Activated CD4-positive, alpha-beta T cell treated with anti-CD3 and anti-CD28 coated beads, Interleukin-2, amount 50 U/mL, for 48 hours (primary cell): ENCODE measurements at regions not wholly inside any gene's neighbourhood (a gene's known extent, or its start where the extent isn't known, plus 50 kb on each side); places are given as distances from the start of the nearest gene placed in this dataset.
"Not testable (repeated sequence)": the region's sequence is repeated elsewhere in the genome, so short reads cannot be mapped to it uniquely, and the experiment has no call there.

Experiments used
- DNase-seq, 2 experiments: peaks; one replicate each; pipeline ENCODE4 v3.0.0-alpha.2; 2020

DNA sequence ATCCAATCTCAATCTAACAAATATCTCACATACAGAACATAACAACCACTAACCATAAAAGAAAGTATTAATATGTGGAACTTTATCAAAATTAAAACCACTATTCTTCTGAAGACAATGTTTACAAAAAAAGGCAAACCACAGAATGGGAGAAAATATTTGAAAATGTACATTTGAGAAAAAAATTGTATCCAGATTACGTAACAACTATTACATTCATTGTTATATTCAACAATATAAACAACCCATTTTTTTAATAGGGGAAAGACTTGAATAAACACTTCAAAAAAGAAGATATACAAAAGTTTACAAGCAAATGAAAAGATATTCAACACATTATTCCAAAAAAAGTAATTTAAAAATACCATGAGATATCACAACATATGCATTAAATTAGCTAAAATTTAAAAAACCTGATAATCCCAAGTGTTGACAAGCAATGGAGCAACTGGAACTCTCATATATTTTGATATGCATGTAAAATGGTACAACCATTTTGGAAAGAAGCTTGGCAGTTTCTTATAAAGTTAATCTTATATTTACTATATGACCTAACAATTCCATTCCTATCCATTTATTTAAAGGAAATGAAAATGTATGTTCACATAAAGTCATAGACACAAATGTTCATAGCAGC lies 124.3 kb upstream of the CDYL start:
- no peak for DNase-seq

DNA sequence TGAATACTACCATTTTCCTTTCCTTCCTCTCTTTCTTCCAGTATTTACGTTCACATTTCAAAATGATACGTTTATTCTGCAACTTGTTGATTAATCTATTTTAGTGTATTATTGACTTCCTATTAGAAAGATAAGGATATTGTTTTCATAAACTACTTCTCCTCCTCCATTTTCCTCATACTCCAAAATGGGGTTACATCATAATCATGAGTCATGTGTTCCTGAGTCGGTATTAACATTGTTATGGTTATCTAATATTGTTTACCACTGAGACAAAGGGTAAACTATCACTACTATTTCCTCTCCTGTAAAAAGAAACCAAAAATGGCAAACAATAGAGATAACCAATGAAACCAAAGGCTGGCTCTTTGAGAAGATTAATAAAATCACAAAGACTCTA lies 126.5 kb upstream of the CDYL start:
- DNase-seq = no peak

DNA sequence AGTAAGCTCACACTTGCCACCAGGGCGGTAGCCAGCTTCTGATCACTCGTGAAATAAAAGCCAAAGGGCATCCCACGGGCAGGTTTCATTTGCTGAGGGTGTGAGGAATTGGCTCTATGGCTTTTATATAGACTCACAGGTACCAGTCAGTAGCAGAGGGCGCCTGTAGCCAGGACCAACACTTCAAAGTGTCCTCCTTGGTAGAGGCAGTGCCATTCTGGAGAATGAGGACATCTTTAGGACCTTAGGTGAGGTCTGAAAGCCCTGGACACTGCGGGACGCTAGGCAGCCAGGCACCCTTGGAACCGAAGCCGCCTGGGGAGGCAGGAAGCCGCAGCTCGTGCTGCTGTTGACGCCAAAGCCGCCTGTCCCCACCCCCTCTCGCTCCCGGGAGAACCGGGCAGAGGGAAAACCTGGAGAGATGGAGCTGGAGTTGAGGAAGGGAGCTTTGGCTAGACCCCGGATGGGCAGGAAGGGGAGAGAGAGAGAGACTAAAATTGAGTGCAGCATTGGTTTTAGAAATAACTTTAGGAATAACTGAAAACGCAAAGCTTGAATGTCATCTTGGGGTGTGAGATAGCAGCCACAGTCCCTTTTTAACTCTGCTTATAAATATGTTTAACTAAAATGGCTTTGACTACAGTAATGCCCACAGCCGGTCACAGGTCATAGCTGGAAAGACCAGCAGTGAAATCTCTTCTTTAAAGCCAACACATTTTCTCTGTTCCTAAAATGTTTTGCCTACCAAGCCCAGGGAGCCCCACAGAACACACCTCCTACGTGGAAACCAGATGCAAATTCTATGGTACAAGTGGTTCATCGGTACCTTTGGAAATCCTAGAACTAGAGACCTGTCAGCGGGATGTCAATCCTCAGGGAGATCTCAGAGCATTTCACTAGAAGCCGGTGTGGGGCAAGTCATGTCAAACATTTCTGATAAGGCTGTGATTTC lies 128.5 kb upstream of the CDYL start:
- peak; percentile 26 to 38 for DNase-seq

DNA sequence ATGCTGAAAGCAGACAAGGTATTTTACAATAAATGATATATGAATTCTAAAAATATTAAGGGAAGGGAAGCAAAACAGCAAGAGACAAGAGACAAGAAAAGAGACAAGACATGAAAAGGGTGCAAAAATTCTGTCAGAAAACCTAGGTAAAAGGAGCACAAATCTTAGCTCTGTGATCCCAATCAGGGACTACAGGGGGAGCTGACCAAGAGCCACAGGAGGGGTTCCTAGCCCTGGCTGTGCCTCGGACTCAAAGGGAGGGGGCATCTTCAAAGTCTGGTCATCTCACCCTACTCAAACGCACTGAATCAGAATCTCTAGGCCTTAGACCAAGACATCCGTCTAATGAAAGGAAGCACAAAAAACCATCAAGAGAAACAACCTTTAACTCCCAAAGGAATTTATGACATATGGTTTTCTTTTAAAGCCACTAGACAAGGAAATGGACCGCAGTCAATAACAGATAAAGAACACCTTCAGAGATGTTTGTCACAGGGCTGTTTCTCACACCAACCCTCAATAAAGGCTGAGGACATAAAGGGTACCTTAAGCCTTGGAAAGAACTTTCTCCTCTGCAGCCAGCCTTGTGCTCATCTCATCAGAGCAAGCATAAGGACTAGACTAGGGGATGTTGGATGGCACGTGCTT lies 130.4 kb upstream of the CDYL start:
- DNase-seq = no peak

DNA sequence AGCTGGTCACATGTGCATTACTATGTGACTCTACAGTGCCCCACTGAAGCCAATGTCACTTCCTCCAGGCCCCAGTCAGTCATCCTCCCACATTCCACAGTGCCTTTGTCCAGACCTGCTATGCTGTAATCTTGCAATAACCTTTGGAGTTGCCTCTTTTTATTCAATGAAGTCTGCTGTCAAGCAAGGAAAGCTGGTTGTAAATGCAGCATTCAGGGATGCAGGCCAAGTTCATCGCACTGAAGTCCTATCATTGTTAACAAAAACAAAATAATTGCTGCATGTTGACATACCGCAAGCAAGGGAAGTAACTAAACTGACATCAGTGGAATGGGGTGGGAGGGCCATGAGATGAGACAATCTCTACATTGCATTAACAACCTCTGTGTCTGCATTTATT lies 131.2 kb upstream of the CDYL start:
- DNase-seq = no peak

DNA sequence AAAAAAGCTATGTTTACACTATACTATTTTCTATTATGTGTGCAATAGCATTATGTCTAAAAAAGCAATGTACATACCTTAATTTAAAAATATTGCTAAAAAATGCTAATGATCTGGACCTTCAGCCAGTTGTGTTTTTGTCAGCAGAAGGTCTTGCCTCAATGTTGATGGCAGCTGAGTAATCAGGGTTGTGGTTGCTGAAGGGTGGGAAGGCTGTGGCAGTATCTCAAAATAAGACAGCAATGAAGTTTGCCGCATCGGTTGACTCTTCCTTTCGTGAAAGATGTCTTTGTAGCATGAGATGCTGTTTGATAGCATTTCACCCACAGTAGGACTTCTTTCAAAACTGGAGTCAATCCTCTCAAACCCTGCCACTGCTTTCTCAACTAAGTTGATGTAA lies 134.7 kb upstream of the CDYL start:
- no peak for DNase-seq

DNA sequence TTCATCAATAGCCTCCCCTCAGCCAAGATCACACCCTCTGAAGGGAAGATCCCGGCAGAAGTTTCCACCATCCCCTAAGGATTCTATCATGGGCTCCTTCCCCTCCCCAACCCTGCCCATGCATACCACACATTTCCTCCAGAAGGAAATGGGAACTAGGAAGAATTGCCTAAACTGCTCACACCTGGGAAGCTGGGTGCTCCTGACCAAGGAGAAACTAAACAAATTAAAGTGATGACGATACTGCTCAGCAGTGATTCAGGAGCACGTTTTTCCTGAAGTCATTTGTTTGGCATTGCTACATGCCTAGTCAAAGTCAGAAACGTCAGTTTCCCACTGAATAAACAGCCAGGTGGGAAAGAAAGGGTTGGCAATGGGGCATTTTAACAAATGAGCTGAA lies 136.1 kb upstream of the CDYL start:
- DNase-seq = no peak

DNA sequence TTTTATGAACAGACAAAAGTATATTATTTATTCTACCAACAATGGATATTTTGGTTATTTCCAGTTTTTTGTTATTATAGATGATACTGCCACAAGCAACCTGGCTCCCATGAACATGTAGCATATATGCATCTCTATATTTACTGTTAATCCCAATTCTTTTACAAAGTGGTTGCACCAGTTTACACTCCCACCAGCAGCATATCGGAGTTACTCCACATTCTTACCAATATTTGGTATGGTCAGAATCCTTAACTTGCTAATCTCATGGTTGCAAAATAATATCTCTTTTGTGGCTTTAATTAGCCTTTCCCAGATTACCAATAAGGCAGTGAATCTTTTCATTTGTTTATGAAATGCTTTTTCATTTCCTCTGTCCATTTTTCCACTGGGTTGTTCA lies 137.6 kb upstream of the CDYL start:
- DNase-seq = no peak

DNA sequence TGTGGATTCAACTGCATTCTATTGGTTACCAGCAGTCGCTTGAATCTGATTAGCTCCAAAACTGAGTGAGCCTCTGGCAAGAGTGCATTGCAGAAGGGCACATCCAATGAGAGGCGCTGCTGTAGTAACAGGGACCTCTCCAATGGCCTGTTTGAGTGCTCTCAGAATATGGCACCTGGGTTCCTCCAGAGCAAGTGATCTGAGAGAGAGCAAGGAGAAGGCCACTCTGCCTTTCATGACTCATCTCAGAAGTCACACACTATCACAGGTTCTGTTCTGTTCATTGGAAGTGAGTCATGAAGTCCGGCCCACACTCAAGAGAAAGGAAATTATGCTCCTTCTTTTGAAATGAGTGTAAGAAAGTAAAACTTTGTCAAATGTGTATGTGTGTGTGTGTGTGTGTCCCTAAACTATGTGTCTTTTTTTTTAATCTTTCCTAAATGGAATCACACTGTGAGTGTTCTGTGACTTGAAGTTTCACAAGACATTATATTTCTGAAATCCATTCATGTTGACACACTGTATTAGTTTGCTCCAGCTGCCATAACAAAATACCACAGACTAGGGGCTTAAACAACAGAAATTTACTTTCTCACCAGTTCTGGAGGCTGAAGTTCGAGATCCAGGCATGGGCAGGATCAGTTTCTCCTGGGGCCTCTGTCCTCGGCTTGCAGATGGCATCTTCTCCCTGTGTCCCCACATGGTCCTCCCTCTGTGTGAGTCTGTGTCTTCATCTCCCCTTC lies 138.3 kb upstream of the CDYL start:
- peak; percentile 12 to 49 for DNase-seq

DNA sequence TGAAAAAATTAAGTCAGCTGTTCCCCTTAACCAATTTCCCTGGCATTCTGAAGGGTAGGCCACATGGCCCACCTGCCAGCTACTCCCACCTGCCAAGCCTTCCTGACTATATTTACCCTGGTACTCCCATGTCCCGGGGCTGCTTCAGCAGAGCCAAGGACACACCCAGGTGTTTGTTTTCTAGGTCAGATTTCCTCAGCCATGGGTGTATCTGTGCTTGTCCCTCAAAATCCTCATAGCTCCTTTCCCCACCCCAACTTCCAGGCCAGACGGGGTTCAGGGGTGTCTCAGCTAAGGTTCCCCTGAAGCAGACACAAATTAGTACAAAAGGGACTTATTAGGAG lies 139.4 kb upstream of the CDYL start:
- no peak for DNase-seq

DNA sequence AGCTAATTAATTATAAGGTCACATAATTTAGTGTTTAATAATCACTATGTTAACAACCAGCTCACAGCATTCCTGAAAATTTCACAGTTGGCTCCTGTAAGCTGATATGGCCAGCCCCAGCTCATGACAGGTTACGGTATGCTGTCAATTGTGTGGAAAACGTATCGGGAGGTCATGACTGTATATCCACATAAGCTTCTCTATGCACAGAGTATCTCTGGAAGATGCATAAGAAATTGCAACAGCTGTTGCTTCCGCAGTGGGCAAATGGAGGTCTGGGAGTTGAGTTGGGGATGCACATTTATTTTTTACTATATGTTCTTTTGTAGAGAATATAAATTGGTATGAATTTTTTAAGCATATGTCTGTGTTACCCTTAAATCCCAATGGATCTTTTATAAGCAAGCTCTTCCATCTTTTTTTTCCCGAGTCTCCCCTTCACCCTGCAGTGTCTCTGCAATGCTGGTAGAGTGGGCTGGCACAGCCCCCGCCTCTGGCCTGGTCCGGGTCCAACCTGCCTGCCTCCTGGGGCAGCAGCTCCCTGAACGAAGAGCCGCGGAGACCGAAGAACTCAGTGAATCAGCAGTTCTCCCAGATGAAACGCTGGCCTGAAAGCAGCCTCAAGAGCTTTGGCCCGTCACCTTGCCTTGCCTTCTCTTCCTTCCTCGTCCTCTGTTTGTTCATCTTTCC lies 139.9 kb upstream of the CDYL start:
- no peak for DNase-seq

DNA sequence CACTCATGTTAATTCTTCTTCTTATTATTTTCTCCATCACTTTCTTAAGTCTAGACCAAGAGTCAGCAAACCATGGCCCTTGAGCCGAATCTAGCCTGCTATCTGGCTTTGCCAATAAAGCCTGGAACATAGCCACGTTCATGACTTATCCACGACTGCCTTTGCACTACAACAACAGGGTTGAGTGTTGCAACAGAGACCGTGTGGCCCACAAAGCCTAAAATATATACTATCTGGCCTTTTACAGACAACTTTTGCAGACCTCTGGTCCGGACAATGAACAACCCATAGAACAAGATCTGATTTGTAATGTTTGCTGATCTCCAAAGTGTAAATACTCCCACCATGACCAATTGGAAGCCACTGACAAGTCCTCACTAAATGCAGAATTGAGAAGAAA lies 140.5 kb upstream of the CDYL start:
- no peak for DNase-seq

DNA sequence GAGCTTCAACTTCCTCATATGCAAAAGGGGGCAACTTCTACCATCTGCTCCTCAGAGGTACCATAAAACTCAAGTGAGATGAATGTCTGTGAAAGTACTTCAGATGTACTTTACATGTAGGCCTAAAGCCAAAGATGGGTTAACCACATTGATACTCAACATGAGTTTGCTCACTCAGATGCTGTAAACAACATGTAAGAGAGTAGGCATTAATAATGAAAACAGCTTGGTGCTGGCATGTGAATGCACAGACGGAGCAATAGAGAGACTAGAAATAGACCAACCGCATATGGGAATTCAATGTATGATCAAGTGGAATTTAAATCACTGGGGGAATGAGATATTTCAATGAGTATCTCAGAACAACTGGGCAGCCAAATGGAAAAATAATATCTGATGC lies 143.8 kb upstream of the CDYL start:
- DNase-seq = no peak

DNA sequence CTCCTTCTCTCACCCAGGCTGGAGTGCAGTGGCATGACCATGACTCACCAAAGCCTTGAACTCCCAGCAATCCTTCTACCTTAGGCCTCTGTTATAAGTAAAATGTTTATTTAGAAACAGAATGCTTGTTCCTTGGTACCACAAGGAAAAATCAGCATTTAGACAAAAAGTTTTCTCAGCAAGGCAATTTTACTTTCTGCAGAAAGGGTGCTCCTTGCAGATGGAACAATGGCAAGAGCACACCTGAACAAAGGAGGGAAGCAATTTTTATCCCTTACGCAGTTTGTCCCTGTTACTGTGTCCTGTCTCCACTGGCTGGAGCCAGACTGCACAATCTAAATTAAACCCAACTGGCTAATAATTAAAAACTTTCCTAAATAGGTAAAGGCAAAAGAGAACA lies 146.4 kb upstream of the CDYL start:
- DNase-seq = not testable (repeated sequence)

DNA sequence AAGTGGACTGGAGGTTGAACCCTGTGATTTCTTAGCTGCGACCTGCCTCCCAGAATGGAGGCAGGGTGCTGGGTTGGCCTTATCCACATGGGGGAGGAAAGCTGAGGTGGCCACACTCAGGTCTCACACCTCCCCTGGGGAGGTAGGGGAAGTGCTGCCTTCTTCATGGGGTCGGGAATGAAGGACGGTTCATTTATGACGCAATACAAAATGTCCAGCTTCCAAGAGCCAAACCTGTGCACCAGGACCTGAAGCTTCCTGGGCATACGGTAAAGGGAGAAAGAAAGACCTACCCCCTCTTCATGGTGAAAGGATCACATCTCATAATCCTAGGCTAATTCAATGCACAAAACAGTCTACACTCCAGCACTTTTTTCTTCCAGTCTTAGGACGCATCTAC lies 150.6 kb upstream of the CDYL start:
- DNase-seq = no peak

DNA sequence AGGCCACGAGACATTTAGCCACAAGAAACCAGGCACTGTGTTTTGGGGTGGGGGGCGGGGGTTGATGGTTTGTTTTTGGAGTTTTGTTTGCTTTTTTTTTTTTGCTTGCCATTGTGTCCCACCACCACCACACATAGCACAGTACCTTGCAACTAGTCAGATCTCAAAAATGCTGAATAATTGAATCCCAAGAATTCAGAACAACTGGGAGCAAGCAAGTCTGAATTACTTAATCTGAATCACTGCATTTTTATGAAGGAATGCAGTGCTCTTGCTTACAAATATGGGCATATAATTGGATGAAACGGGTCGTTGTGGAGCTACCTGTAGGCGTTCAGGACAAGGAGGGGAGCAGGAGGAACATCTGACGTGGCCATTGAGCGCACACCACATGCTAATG lies 151.5 kb upstream of the CDYL start:
- no peak for DNase-seq

DNA sequence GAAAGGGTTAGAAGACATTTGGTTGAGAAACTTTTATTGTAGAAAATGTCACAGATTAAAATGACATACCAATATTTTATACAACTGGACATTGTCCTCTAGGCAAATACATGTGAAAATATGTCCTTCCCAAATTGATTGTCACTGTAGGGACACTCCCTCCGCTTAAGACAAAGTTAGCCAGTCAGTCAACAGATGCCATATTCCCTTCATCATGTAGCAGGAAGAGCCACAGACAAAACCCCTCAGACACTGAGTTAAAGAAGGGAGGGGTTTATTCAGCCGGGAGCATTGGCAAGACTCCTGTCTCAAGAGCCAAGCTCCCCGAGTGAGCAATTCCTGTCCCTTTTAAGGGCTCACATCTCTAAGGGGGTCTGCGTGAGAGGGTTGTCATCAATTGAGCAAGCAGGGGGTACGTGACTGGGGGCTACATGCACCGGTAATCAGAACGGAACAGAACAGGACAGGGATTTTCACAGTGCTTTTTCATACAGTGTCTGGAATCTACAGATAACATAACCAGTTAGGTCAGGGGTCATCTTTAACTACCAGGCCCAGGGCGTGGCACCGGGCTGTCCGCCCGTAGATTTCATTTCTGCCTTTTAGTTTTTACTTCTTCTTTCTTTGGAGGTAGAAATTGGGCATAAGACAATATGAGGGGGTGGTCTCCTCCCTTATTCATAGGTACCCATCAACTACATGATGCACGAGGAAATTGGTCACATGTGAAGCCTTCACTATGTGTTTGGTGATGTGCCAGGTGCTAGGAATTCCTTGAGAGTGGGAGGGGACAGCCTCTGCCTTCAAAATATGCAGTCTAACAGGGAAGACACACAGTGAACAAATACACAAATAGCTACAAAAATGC lies 155.7 kb upstream of the CDYL start:
- DNase-seq = no peak

DNA sequence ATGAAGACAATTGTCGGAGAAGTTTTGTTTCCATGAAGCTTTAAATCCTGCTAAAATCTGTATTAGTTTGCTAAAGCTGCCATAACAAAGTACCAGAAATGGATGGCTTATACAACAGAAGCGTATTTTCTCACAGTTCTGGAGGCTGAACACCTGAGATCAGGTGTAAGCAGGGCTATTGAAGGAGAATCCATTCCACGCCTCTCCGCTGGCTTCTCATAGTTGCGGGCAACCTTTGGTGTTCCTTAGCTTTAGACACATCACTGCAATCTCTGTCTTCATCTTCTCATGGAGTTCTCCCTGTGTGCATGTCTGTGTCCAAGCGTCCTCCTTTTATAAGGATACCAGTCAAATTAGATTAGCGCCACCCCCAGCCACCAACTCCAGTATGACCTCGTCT lies 159.9 kb upstream of the CDYL start:
- no peak for DNase-seq

DNA sequence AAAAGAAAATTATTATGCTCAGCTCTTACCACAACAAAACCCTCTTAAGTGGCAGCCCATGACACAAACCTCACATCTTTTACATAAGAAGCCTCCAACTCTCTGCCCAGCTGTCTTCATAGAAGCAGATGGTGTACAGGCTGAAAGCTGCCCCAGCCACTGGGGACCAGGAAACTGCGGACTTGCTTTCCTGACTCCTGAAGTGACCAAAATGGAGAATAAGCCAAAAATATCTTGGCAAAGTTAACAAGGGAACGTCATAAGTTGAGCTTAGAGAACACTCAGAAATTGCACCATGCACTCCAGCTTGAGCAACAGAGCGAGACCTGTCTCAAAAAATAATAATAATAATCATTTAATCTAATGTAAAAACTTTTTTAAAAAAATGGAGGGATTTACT lies 160.3 kb upstream of the CDYL start:
- no peak for DNase-seq

DNA sequence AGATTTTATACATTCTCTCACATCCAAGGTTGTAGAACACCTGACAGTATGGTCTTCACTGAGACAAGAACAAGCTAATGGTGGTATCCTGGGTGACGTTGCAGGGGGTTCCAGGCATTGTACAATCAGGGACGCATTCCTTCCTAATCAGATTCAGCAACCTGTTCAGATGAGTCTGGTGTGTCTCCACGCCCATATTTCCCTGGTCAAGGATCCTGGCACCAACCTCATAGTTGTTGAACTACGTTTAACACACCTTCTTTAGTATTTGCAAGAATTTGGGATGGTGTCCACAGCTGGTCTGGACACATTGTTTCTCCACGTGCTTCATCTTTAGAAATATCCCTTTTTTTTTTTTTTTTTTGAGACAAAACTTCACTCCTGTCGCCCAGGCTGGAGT lies 161.0 kb upstream of the CDYL start:
- DNase-seq = no peak

DNA sequence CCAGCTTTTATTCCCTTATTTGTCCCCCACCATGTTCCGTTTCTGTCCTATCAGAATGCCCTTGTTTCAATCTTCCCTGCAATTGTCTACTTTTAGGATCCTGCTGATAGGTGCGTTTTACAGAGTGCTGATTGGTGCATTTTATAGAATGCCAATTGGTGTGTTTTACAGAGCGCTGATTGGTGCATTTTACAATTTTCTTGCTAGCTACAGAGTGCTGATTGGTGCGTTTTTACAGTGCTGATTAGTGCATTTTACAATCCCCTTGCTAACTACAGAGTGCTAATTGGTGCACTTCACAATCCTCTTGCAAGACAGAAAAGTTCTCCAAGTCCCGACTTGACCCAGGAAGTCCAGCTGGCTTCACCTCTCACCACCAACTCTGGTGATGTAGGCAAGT lies 161.6 kb upstream of the CDYL start:
- no peak for DNase-seq

DNA sequence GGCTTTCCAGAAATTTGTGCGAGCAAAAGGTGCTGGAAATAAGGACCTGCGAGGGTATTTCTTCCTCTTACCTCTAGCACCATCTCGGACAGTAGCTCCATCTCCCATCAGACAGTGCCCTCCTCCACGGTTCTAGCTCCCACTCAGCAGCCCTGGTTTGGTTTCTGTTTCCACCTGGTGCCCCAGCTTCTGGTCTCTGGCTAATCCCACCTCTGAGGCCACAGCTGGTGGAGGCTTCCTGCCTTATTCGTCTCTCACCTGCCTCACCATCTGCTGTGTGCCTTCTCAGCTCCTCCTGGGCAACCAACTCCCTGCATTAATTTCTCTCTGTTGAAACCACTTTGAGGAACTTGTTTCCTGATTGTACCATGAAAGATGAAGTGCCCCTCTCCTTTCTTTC lies 162.4 kb upstream of the CDYL start:
- no peak for DNase-seq
